Cardiac muscle cell (in vitro differentiated cells and primary cell): ENCODE measurements at regions not wholly inside any gene's neighbourhood (a gene's known extent, or its start where the extent isn't known, plus 50 kb on each side); places are given as distances from the start of the nearest gene placed in this dataset.

Source experiments
- DNase-seq, 2 donors: peaks; one replicate each; pipeline versions ENCODE4 v3.0.0 to v3.0.0-alpha.2; 2010 to 2017; ENCODE audit warnings: low read depth in 1 of 2, low spot score in 1 of 2
- H3K27ac ChIP-seq: fragments of 200-600 bp; sonication (generic); 2 replicates; pipeline ENCODE4 v1.5.1; 2016
- H3K27me3 ChIP-seq: fragments of 200-600 bp; sonication (generic); 2 replicates; pipeline ENCODE4 v1.6.0; 2016; ENCODE audit warnings: control low read depth
- H3K36me3 ChIP-seq: fragments of 200-600 bp; sonication (generic); 2 replicates; pipeline ENCODE4 v1.5.1; 2016; ENCODE audit warnings: control low read depth
- H3K4me1 ChIP-seq: fragments of 200-600 bp; sonication (generic); 2 replicates; pipeline ENCODE4 v1.8.1; 2017; ENCODE audit warnings: low read depth, mild to moderate bottlenecking, mixed run types
- H3K4me3 ChIP-seq: fragments of 200-600 bp; sonication (generic); 2 replicates; pipeline ENCODE4 v1.5.1; 2016; ENCODE audit warnings: mild to moderate bottlenecking
- H3K9me3 ChIP-seq: fragments of 200-600 bp; sonication (generic); 2 replicates; pipeline ENCODE4 v1.5.1; 2017; ENCODE audit warnings: low read depth, mild to moderate bottlenecking, control low read depth
- TF ChIP-seq, protein P1 (sequence below): IDR thresholded peaks from 2 replicates; pipeline ENCODE4 v1.5.1; 2012; ENCODE audit warnings: low read depth, mild to moderate bottlenecking, low read length

DNA sequence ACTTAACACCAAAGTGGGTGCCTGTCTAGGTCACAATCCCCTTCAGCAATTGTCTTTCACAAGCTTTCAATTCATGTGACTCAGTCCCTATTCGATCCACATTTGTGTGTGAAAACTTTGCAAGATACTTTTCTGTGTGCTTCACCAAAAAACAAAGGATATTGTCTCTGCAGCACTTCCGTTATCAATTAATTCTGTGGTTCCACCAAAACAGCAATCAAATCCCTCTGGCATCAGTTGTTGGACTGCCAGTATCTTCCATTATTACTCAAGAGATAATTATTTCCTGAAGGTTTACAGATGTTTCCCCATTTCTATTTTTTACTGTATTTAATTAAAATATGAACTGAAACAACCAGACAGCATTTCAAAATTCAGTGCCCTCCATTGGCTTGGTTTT, 481.4 kb downstream of the SUCLA2 start:
- Histone ChIP-seq H3K27ac (no peak overlapping the region), H3K9me3 (no peaks in the 10 kb centered on the region), H3K4me3 (no peak overlapping the region), H3K4me1 (no peaks in the 10 kb centered on the region), H3K27me3 (no peaks in the 10 kb centered on the region), H3K36me3 (no peaks in the 10 kb centered on the region)
- TF ChIP-seq, protein P1, sequence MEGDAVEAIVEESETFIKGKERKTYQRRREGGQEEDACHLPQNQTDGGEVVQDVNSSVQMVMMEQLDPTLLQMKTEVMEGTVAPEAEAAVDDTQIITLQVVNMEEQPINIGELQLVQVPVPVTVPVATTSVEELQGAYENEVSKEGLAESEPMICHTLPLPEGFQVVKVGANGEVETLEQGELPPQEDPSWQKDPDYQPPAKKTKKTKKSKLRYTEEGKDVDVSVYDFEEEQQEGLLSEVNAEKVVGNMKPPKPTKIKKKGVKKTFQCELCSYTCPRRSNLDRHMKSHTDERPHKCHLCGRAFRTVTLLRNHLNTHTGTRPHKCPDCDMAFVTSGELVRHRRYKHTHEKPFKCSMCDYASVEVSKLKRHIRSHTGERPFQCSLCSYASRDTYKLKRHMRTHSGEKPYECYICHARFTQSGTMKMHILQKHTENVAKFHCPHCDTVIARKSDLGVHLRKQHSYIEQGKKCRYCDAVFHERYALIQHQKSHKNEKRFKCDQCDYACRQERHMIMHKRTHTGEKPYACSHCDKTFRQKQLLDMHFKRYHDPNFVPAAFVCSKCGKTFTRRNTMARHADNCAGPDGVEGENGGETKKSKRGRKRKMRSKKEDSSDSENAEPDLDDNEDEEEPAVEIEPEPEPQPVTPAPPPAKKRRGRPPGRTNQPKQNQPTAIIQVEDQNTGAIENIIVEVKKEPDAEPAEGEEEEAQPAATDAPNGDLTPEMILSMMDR, result no peak
- DNase-seq, result no peak

DNA sequence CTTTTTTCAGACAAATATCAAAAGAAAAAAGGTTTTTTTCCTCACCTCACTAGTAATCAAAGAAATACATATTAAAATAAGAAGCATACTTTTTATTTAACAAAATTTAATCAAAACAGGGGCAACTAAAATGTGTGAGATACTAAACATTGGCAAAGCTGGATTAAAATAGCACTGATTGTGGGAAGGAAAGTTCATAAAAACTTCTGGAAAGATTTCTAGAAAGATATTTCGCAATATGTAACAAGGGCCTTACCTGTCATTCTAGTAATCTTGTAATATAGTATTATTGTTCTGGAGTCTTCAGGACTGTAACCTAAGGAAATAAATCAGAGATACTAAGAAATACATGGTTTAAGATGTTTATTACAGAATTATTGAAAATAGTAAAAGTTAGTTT, 482.5 kb downstream of the SUCLA2 start:
- no peak for DNase-seq
- no peaks in the 10 kb centered on the region for H3K4me1 ChIP-seq
- no peaks in the 10 kb centered on the region for H3K27me3 ChIP-seq
- no peaks in the 10 kb centered on the region for H3K9me3 ChIP-seq
- no peak overlapping the region for H3K27ac ChIP-seq
- no peak overlapping the region for H3K4me3 ChIP-seq
- TF ChIP-seq, protein P1, result no peak
- H3K36me3 ChIP-seq, result no peaks in the 10 kb centered on the region

DNA sequence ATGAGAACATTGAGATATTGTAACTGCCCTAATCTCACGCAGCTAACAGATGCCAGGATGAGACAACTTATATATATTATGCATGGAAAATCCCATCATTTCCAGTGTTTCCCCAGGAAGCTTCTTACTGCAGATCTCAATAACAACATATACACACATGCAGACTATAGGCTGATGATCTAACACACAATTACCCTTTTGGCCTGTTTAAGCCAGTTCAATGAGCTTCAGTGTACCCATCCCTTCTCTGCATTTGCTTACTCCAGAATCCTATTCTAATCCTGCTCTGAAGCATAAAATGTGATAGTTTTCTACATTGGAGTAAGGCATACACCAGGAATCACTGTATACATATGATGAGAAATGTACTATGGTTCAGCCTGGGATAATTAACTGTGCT, 489.4 kb downstream of the SUCLA2 start:
- Histone ChIP-seq H3K27ac (no peak overlapping the region), H3K4me1 (no peaks in the 10 kb centered on the region), H3K36me3 (no peaks in the 10 kb centered on the region), H3K27me3 (no peaks in the 10 kb centered on the region), H3K4me3 (no peak overlapping the region), H3K9me3 (no peaks in the 10 kb centered on the region)
- TF ChIP-seq, protein P1, result no peak
- no peak for DNase-seq

DNA sequence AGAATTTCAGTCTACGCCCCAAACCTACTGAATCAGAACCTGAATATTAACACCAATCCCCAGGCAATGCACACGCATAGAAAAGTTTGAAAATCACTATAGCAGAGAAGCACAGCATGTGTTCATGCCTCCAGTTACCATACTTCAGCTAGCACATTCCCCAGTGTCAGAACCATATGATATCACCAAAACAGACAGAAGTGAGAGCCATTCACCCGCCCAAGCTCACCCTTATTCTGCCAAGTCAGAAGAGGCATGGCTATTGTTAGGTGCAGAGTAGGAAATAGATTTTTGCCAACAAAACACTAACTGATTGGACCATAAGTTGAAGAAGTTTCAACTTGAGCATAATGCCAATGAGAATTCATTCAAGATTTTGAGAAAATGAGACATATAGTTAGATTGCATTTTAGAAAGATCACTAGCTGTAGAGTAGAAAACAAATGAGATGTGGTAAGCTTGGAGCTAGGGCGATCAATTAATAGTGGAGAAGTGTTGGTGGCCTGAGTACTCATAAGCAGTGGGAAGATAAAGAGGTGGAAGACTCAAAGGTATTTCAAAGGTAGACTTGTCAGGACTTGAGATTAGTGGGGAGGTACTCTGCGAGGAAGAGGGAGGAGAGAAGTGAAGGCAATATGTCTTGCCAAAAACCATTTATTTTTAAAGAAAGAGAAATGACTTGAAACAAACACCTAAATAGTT, 492.4 kb downstream of the SUCLA2 start:
- DNase-seq, result no peak
- no peak overlapping the region for H3K27ac ChIP-seq
- no peaks in the 10 kb centered on the region for H3K27me3 ChIP-seq
- no peaks in the 10 kb centered on the region for H3K36me3 ChIP-seq
- no peak overlapping the region for H3K4me3 ChIP-seq
- no peaks in the 10 kb centered on the region for H3K4me1 ChIP-seq
- no peaks in the 10 kb centered on the region for H3K9me3 ChIP-seq
- TF ChIP-seq, protein P1, result no peak

DNA sequence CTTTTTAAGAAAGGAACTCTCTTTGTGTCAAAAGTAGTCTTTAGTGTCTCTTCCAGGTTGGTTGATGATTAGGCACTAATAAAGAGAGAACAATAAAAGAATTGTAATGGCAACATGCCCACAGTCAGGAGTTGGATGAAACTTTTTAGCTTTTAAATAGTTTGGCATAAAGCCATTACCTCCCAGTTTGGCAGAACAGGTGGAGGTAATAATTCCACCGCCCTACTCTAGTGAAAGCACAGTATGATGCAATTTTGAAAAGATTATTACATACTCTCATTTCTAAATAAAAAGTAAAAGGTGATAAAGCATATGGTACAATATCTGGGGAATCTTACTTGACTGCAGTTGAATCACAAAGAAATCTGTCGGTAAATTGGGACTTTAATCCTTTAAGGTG, 497.6 kb downstream of the SUCLA2 start:
- Histone ChIP-seq H3K36me3 (no peaks in the 10 kb centered on the region), H3K9me3 (no peaks in the 10 kb centered on the region), H3K4me3 (no peak overlapping the region), H3K4me1 (no peaks in the 10 kb centered on the region), H3K27me3 (no peaks in the 10 kb centered on the region), H3K27ac (no peak overlapping the region)
- DNase-seq, result no peak
- TF ChIP-seq, protein P1, result no peak
